HG02885 (cell line): ENCODE measurements at regions not wholly inside any gene's neighbourhood (a gene's known extent, or its start where the extent isn't known, plus 50 kb on each side); places are given as distances from the start of the nearest gene placed in this dataset.
A peak's percentile ranks its signal among the peaks of the same experiment; 100 is the strongest.

Experiments
- ATAC-seq: cut with Tn5 transposase; IDR thresholded peaks from one replicate; pipeline ENCODE4 v1.9.1; 2021; ENCODE audit warnings: mild to moderate bottlenecking; ENCODE audit not compliant: unreplicated experiment, poor library complexity

GRCh38 chr18:72201032-72201431, 343.1 kb downstream of the CBLN2 start:
- ATAC-seq, result no peak

DNA sequence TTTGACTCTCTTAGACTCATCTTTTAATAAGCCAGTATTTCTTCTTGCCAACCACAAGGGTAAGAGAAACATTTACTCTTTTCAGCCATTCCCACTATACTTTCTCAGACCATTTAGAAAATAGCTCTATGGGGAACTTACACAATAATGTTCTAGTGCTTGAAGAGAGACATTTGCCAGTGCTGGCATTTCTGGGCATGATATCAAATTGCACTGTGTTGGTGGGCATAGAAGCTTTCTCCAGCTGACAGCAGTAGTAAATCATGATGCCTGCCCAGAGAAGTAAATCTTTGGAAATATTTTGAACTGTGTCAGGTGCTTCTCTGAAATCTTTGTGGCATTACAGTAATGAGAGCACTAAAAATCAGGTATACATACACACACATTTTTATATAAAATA, 346.6 kb downstream of the CBLN2 start:
- no peak for ATAC-seq

DNA sequence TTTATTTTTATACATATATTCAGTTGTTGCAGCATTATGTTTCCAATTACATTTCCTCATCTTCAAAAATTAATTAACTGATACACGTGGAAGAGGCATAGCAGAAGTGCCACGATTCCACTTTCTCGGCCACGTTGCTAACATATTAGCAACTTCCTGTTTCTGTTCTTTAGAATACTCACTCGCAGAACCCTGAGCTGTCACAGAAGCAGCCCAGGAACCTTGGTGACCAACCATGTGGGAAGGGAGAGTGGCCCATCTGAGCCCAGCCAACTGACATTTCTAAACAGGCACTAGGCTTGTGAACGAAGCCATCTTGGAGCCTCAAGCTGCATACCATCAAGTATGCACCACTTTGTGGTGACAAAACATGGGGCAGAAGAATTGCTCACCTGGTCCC, 350.1 kb downstream of the CBLN2 start:
- ATAC-seq, result no peak

- ATAC-seq, result no peak
Observed at GRCh38 chr18:72187956-72188355, 356.2 kb downstream of the CBLN2 start.

GRCh38 chr18:72181241-72181764, 362.8 kb downstream of the CBLN2 start:
- ATAC-seq, result peak; percentile 86

DNA sequence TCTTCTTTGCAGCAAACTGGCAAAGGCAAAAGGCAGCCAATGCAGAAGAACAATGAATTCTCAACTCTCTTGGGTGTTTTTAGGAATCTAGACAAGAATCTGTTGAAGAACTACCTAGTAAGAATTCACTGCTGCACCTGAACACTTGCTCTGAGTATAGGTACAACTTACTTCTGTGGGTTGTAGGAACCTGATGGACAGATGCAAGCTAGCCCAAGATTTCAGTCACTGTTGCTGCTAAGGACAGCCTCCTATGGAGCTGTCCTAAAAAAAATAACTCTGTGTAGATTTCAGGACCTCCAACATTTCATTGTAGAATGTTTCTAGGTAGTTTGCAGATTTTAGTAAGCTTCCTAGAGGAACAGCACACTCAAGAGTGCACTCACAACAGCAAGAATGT, 363.5 kb downstream of the CBLN2 start:
- no peak for ATAC-seq

DNA sequence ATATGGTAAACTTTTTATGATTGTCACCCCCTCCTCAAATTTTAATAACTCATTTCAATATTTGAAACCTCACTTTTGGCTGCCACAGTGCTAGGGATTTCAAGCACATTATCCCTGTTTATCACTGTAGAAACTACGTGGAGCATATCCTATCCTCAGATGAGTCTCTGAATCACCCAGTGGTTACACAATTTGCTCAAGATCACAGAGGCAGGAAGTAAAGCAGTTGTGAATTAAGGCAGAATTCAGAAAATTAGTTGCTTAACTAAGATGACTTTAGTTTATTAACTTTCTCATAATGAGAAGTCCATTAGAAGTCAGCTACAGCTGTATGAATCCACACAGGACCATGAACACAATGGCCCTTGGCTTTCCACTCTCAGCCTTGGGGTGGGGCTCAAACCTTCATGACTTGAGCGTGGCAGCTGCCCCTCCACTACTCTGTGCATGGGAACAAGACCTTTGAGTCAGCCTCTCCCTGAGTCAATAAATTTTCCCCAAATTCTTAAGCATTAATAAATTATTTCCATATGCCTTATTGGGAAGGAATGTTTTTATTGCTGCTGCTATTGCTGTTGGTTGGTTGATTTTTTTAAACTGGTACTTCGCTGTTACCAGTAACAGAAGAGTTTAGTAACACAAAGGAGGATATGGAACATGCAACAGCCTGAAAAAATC, 369.0 kb downstream of the CBLN2 start:
- ATAC-seq, result no peak

DNA sequence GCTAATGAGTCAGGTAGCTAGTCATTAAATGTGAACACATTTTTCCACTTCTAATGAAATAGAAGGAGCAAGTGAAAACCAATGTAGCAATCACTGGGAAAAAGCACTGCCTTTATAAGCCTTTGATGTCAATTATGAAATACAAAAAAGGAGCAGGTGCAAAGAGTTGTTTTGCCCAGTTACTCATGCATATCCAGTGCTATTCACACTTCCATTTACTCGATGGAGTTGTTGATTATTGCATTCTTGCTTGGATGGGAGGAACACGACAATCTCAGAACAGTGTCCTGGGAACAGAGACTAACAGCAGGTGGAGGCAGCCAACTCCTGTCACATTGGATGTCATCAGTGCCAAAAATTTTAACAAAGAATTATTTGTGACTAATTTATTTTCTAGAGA, 372.5 kb downstream of the CBLN2 start:
- no peak for ATAC-seq

DNA sequence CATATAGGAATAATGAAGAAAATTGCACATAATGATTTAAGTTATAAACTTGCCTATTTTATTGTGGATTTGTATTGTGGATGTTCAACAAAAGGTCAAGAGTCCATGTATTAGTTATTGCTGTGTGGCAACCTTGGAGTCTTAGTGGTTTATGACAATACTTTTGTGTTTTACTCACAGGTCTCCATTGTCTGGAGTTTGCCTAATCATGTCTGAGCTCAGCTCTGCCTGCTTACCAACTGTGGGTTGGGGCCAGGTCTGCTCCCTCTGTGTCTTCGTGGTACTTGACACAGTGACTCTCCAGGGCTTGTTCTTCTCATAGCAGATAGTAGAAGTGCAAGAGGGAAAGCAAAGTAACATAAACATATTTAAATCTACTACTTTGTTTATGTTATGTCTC, 382.5 kb downstream of the CBLN2 start:
- no peak for ATAC-seq

- ATAC-seq, result no peak
Observed at GRCh38 chr18:72160510-72161445, 383.4 kb downstream of the CBLN2 start.

DNA sequence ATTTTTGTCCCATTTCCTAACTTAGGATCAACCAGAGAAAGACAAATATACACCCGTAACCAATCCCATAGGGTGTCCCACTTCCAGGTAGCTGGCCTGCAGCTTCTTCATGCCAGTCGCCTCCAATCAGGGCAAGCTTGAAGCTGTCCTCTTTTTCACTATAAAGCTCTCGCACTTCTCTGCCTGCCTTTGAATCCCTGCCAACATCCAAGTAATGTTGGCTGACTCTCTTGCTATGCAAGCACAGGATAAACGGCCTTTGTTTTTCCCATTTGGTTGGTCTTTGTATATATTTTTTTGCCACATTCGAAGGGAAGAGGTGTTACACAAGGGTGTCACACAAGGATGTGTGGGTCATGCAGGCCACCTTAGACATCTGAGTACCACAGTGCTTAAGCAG, 388.8 kb downstream of the CBLN2 start:
- ATAC-seq, result no peak

- no peak for ATAC-seq
Observed at GRCh38 chr18:72154926-72155325, 389.2 kb downstream of the CBLN2 start.

- no peak for ATAC-seq
Observed at GRCh38 chr18:72152935-72153334, 391.2 kb downstream of the CBLN2 start.

- no peak for ATAC-seq
Observed at GRCh38 chr18:72147830-72148229, 396.3 kb downstream of the CBLN2 start.

DNA sequence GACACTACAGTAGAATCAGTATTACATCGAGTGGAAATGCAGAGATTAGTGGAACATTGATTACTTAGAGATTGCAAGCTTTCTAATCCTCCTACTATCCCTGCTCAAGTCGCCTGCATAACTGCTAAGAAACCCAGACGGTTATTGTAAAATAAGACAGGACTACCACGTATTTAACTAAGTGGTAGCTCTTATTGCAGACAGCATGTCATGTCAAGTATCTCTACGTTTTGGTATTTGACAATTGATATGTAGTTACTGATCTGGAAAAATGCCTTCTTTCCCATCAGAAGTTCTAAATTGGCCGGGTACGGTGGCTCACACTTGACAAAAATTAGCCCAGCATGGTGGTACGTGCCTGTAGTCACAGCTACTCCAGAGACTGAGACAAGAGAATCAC, 404.1 kb downstream of the CBLN2 start:
- no peak for ATAC-seq

DNA sequence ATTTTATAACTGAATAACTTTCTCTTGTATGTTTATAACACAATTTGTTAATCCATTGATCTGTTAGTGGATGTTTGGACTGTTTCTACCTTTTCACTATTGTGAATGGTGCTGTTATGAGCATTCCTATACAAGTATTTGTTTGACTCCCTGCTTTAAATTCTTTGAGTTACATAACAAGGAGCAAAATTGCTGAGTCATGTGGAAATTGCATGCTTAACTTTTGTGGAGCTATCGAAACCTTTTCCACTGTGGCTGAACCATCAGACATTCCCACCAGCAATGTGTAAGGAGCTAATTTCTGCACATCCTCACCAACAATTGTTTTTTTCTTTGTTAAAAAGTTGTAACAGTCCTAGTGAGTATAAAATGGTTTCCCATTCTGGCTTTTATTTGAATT, 415.5 kb downstream of the CBLN2 start:
- ATAC-seq, result no peak

- no peak for ATAC-seq
Observed at GRCh38 chr18:72122103-72122502, 422.0 kb downstream of the CBLN2 start.

- no peak for ATAC-seq
Observed at GRCh38 chr18:72119082-72119481, 425.1 kb downstream of the CBLN2 start.

- no peak for ATAC-seq
Observed at GRCh38 chr18:72114801-72115594, 429.1 kb downstream of the CBLN2 start.

DNA sequence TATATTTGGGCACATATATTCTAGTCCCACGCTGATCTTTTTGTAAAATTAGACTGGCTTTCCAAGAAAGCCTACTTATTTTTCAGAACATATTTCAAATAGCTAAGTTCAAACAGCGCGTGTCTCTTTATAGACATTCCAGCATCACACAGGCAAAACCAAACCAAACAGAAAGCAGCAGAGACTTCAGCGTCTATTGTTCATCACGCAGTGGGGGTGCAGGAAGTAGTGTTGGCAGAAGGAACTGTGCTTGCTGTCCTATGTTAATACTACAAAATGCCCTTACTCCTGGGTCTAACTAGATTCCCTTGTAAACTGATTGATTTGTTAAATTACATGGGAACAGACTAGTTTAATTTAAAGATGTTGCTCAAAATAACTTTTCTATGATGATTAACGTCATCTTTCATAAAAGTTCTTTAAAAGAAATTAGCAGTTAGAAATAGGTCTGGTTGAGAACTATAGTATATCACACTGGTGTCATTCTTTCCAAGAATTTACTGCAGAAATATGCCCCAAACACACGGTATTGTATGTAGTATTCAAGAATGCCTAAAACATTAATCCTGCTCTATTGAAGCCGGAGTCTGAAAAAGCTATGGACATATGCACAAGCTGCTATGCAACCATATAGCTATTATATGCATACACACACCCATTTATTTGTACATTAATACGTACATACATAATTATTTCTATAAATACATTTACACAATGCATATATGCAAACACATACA, 436.3 kb downstream of the CBLN2 start:
- ATAC-seq, result no peak
